ENCODE measurements at regions not wholly inside any gene's neighbourhood (a gene's known extent, or its start where the extent isn't known, plus 50 kb on each side); places are given as distances from the start of the nearest gene placed in this dataset.
"Not testable (repeated sequence)": the region's sequence is repeated elsewhere in the genome, so short reads cannot be mapped to it uniquely, and the experiment has no call there.

GRCh38 chr12:87678453-87678852 lies 350.7 kb downstream of the C12orf50 start:
- no peak for DNase-seq (ENCODE audit: low spot score)

DNA sequence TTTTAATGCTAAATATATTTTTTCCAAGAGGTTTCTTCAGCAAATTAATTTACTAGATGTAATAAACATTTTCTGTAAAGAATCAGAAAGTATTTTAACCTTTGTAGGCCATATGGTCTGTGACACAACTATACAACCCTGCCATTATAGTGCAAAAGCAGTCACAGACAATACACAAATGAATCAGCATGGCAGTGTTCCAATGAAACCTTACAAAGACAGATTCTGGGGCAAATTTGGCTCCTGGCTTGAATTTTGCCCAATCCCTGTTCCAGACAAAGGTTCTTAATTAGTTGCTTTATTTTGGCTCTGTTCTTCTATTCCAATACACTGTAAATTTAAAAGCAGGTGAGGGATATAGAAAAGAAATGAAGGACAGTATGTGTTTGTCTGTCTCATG lies 352.5 kb downstream of the C12orf50 start:
- no peak for DNase-seq (ENCODE audit: low spot score)

DNA sequence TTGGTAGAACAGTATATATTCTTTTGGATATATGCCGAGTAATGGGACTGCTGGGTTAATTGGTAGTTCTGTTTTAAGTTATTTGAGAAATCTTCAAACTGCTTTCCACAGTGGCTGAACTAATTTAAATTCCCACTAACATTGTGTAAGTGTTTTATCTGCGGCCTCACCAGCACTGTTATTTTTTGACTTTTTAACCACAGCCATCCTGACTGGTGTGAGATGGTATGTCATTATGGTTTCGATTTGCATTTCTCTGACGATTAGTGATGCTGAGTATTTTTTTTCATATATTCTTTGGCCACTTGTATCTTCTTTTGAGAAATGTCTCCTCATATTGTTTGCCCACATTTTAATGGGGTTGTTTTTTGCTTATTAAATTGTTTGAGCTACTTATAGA lies 357.4 kb downstream of the C12orf50 start:
- DNase-seq (ENCODE audit: low spot score) = no peak

DNA sequence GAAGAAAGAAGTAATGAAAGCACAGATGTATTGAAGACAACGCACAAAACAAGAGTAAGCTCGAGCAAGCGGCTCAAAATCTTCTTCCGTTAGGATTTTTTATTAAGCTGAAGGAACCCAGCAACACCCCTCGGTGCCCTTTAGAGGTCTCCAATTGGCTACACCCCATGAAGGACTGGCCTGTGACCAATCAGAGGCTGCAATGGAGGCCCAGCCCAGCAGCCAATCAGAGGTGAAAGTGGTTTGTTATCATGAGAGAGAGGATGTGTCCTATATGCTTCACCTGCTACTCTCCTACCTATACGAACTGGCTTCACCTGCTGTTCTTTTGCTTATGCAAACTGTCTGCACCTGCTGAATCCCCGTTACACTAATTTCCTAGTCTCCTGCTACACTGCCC lies 358.8 kb downstream of the C12orf50 start:
- no peak for DNase-seq (ENCODE audit: low spot score)

- no peak for DNase-seq (ENCODE audit: low spot score)
Measured at GRCh38 chr12:87667378-87667777, 361.8 kb downstream of the C12orf50 start.

DNA sequence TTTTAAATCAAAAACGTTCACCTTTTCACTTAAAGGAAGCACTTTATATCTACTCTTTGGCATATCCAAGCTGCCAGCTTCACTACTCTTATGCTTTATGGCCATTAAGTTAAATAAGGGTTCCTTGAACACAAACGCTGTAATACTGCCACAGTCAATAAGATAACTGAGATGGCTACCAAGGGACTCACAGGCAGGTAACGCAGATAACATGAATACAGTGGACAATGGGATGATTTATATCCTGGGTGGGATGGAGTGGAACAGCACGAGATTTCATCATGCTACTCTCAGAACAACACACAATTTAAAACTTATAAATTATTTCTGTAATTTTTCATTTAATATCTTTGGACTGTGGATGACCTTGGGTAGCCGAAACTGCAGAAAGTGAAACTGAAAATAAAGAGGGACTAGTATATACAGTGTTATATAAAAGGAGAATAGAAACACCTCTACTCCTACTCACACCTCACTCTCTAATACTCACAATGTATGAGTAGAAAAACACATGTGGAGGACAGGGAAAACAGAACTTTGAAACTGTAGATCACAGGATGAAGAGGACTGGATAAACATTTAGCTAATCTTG lies 367.3 kb downstream of the C12orf50 start:
- DNase-seq (ENCODE audit: low spot score) = no peak

DNA sequence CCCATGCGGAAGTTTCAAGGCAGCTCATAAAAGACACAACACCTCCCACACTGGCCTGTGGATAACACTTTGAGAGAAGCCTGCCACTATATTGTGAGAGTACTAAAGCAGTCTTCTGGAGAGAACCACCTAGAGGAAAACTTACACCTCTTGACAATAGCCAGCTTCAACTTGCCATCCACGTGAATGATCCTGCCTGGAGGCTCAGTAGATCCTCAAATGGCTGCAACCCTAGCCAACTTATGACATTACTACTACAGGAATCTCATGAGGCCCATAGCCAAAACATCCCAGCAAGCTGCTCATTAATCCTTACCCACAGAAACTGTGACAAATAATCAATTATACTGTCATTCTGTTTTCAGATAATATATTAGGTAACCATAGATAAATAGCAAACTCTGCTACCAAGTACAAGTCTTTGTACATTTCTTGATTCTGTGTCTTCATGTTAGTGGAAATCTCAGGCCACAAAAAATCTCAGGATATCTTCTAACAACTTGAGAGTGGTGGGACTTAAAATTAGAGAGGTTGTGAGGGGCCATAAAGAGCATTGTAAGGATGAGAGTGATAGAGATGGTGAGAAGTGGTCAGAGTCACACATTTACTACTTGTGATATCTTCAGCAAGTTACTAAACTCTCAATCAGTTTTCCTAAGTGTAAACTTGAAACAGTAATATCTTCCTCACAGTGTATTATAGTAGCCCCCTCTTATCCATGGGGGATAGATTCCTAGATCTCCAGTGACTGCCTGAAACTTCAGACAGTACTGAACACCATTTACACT lies 368.0 kb downstream of the C12orf50 start:
- DNase-seq (ENCODE audit: low spot score) = no peak

DNA sequence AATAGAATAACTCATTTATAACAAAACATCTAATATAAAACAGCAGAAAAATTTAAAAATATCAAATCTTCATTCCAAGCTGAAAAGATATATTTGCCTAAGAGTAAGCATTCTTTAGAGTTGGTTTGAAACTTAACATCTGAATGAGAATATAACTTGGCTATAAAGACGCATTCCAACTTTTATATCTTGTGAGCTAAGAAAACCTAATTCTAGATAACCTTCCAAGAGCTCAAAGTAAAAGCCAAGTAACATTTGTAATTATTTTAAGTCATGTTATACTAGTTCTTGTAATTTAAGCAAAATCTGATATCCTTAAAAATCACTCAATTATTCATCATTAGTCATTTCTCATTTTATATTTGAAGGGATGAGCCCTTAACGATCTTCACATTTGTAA lies 368.9 kb downstream of the C12orf50 start:
- DNase-seq (ENCODE audit: low spot score) = no peak

DNA sequence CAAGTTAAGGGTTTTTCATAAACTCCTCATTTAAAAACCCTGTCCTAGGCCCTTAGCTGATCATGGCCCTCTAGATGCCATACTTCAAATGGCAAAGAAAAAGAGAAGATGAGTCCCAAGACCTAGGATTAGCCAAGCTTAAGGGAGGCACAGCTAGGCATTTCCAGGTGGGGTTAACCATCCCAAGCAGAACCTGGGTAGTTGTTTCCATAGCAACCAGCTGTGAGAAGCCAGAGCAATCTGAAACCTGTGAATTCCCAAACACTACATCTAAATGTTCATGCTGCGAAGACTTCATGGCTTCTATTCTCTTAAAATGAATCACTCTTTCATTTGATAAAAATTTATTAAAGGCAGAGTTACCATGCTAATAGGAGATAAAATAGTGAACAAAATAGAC lies 372.9 kb downstream of the C12orf50 start:
- DNase-seq (ENCODE audit: low spot score) = no peak

DNA sequence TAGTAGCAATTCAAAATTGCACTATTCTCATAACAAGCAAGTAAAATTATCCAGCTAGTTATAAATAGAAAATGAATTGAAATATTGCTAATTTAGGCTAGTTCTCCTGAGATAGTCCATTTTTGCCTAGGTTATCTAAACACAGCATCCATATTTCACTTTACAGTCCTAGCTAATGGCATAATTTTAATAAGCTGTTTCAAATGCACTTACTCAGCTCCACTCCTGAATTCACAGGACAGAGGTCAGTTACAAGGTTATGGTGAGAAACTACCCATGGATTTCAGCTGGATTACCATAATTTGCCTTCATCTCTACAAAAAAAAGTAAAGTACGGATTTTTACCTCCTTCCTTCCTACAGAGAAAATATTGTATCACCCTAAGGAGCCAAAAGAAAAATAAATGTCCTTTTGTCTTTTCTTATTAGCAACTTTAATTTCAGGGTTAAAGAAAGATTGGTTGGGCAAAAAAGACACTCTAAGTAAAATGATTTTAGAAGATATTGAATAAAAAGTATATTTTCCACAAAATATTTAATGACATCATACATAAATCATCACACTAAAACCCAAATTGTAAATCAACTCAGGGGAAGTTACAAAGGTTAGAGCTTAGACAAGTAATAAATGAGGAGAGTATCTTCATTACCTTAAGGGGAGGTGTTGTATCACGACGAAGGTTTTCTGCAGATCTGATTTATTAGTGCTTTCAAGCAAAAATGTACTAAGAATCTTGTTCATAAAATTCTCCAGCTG lies 377.4 kb downstream of the C12orf50 start:
- DNase-seq (ENCODE audit: low spot score) = no peak

DNA sequence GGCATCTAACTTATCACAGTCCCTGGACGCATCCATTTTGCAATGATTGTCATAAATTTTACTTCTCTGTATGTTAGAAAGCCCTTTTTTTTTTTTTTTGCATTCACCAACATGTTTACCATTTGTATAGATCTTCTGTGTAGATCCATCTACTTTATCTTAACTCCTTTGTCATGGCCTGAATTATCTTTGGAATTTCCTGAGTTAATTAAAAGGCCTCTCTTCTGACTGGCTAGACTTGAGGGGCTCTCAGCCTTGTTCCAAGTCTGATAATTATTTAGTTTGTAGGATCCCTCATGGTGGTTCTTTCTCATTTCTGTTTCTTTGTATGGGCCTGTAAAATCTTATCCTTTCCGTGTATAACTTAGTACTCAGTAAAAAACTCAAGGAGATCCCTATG lies 387.0 kb downstream of the C12orf50 start:
- no peak for DNase-seq (ENCODE audit: low spot score)

DNA sequence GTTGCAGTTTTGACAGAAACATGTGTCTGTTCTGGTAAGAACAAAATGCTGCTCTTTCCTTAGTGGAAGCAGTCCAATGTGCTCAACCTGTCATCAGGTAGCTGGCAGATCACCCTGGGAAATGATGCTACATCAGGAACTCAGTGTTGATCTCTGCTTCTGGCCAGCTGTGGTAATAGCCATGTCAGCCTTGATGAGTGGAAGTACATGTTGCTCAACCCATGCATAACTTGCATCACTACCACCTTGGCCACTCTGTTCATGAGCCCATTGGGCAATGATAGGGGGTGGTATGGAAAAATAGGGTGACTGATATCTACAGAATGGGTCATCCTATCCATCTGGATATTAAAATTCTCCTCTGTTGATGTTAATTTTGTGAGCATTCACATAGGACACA lies 411.0 kb downstream of the C12orf50 start:
- DNase-seq (ENCODE audit: low spot score) = no peak

- no peak for DNase-seq (ENCODE audit: low spot score)
Measured at GRCh38 chr12:87612996-87613395, 416.2 kb downstream of the C12orf50 start.

DNA sequence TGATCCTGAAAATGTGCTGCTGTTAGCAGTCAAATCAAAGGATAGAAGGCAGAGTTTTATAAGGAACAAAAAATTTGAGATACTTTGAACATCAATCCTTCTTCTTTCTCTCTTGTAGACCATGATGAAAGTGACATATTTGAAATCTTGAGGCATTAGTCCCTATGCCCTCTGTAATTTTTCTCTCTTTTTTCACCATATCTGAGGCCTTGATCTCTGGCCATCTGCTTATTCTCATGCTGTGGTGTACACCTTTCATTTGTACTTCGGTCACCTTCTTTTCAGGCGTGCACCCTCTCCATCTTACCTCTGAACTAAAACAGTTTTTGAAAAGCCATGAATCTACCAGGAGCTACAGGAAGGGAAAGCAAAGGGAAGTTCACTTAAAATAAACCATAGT lies 420.9 kb downstream of the C12orf50 start:
- no peak for DNase-seq (ENCODE audit: low spot score)

- no peak for DNase-seq (ENCODE audit: low spot score)
Measured at GRCh38 chr12:87603727-87604126, 425.5 kb downstream of the C12orf50 start.

DNA sequence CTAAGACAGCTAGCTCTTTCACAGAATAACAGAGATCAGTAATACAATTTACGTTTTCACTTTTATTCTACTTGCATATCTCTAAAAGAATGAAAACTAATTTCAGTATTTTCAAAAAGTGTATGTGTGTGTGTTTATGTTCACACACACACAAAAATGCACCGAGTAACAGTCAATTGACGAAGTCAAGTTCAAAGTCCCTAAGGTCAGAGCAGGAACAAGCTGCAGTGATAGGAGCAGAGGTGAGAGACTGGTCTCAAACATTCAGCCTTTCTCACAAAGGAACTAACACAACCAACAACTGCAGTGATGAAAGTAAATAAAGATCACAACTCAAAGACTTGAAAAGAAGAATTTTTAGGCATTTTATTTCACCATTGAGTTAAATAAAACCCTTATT lies 429.7 kb downstream of the C12orf50 start:
- no peak for DNase-seq (ENCODE audit: low spot score)

GRCh38 chr12:87597114-87597513 lies 432.1 kb downstream of the C12orf50 start:
- no peak for DNase-seq (ENCODE audit: low spot score)

DNA sequence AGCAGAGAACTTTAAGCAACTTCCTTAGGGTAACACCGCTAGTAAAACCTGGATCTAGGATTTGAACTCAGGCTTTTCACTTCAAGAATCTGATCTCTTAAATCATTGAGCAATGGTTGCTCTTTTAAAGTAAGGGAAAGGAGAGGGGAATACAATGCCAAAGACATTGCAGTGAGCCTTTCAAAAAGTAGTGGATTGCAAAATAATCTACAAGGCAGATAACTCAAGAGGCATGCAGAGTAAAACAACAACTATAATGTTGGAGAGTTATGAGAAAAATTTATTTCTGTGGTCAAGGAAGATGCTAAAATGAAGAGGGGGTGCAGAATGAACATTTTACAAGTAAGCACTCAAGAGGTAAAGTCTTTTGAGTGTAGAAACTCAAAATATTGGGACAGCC lies 432.6 kb downstream of the C12orf50 start:
- DNase-seq (ENCODE audit: low spot score) = no peak

GRCh38 chr12:87596134-87596533 lies 433.1 kb downstream of the C12orf50 start:
- DNase-seq (ENCODE audit: low spot score) = no peak

DNA sequence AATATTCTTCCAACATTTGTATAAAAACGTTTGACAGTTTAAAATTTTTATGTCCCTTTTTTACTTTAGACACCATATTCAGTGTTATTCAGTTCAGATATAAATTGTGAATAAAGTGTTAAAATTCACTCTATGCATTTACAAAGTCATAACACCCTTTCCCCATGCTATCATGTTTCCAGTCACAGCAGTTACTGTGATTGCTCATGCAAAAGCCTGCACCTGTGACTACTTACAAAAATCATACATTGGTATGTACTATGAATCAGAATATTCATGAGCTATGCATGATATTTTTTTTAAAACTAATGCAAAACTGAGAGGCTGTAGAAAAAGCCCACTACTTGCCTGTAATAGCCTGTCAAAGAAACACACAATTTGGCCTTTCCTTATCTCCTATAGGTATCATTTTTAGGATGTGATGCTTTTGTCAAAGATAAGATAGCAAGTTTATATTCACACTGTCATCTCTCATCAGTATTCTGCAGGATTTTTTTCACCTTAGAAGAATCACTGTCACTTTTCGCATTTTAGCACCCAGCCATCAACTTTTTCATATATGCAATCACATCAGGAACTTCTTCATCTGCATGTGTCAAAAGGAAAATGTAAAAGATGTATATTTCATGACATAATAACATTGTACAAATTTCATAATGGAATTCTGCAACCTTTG lies 443.2 kb downstream of the C12orf50 start:
- no peak for DNase-seq (ENCODE audit: low spot score)

GRCh38 chr12:87579091-87579490 lies 450.1 kb downstream of the C12orf50 start:
- not testable (repeated sequence) for DNase-seq (ENCODE audit: low spot score)

DNA sequence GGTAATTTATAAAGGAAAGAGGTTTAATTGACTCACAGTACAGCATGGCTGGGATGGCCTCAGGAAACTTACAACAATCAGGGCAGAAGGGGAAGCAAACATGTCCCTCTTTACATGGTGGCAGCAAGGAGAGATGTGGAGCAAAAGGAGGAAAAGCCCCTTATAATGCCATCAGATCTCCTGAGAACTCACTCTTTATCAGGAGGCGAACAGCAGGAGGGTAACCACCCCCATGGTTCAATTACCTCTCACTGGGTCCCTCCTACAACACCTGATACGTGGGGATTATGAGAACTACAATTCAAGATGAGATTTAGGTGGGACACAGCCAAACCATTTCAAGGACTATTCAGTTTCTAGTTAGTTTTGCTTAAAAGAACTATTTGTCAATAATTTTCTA lies 453.3 kb downstream of the C12orf50 start:
- DNase-seq (ENCODE audit: low spot score) = no peak

- not testable (repeated sequence) for DNase-seq (ENCODE audit: low spot score)
Measured at GRCh38 chr12:87566918-87567317, 462.3 kb downstream of the C12orf50 start.

Measured in CD4-positive, alpha-beta T cell treated with Interleukin-15 for 4 hours (primary cell).